Kidney epithelial cell (primary cell): ENCODE measurements at regions not wholly inside any gene's neighbourhood (a gene's known extent, or its start where the extent isn't known, plus 50 kb on each side); places are given as distances from the start of the nearest gene placed in this dataset.
"Not testable (repeated sequence)": the region's sequence is repeated elsewhere in the genome, so short reads cannot be mapped to it uniquely, and the experiment has no call there.

Source experiments
- DNase-seq: peaks from one replicate; pipeline ENCODE4 v3.0.0-alpha.2; 2010; ENCODE audit warnings: low read depth
- H3K27me3 ChIP-seq: 2 replicates; pipeline ENCODE4 v1.6.0; 2011; ENCODE audit warnings: low read length; ENCODE audit not compliant: control insufficient read depth, insufficient read depth
- H3K36me3 ChIP-seq: 2 replicates; pipeline ENCODE4 v1.5.1; 2011; ENCODE audit warnings: low read length; ENCODE audit not compliant: control insufficient read depth, insufficient read depth
- H3K4me3 ChIP-seq: 2 replicates; pipeline ENCODE4 v1.5.1; 2011; ENCODE audit warnings: low read depth, mild to moderate bottlenecking, control low read depth, low read length
- CTCF ChIP-seq: IDR thresholded peaks from 2 replicates; pipeline ENCODE4 v1.5.1; 2011; ENCODE audit warnings: mild to moderate bottlenecking, moderate library complexity, low read length, control low read depth, inconsistent platforms; ENCODE audit not compliant: insufficient read depth, poor library complexity, severe bottlenecking

GRCh38 chr9:129427149-129427548, 193.8 kb downstream of the C9orf50 start:
- TF ChIP-seq CTCF: no peak
- no peaks in the 10 kb centered on the region for H3K27me3 ChIP-seq
- H3K36me3 ChIP-seq: no peaks in the 10 kb centered on the region
- no peak for DNase-seq
- no peak overlapping the region for H3K4me3 ChIP-seq

DNA sequence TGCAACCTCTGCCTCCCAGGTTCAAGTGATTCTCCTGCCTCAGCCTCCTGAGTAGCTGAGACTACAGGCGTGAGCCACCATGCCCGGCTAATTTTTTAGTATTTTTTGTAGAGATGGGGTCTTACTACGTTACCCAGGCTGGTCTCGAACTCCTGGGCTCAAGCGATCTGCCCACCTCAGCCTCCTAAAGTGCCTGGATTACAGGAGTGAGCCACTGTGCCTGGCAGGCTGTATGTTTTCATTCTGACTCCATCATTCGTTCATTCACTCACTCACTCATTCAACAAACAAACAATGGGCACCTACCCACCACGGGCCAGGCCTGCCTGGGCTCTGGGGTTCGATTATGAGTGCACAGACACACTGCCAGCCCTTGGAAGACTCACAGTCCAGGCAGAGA, 197.1 kb downstream of the C9orf50 start:
- DNase-seq, H3K36me3 ChIP-seq, H3K27me3 ChIP-seq, H3K4me3 ChIP-seq: not testable (repeated sequence)

DNA sequence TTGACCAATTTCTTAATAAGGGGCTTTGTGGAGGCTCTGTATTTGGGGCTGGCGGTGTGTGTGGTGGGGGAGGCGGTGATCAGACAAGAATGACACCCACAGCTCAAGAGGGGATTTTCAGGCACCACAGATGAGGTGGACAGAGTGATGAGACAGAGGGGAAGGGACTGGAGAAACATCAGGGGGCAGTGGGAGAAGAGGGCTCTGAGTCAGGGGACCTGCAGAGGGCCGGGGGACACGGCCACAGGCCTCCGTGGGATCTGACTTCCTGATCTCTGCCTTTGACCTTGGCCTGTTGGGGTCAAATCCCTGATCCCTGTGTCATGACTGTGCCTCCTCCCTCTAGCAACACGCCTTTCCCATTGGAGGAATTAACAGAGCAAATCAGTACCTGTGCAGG, 197.7 kb downstream of the C9orf50 start:
- TF ChIP-seq CTCF: no peak
- H3K27me3 ChIP-seq: no peaks in the 10 kb centered on the region
- no peak overlapping the region for H3K4me3 ChIP-seq
- DNase-seq: no peak
- H3K36me3 ChIP-seq: no peaks in the 10 kb centered on the region

DNA sequence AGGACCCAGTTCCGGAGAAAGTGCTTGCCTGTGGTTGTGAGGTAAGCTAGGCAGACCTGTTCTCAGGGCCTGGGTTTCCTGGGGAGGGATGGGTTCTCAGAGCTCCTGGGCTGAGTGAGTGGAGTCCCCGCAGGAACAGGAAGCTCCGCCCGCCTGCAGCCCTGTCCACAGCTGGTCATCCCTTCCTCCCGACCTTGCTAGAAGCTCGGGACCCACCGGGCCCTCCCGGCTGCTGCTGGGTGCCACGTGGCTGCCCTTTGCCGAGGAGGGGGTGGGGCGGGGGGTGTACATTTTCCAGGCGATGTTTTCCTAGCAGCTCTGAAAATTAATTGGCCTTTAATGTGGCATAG, 198.1 kb downstream of the C9orf50 start:
- DNase-seq: no peak
- Histone ChIP-seq H3K27me3 (no peaks in the 10 kb centered on the region), H3K4me3 (no peak overlapping the region), H3K36me3 (no peaks in the 10 kb centered on the region)
- TF ChIP-seq CTCF: no peak

GRCh38 chr9:129422032-129422842, 198.7 kb downstream of the C9orf50 start:
- Histone ChIP-seq H3K27me3 (no peaks in the 10 kb centered on the region), H3K4me3 (no peak overlapping the region), H3K36me3 (no peaks in the 10 kb centered on the region)
- no peak for DNase-seq
- no peak for TF ChIP-seq CTCF

- H3K4me3 ChIP-seq: no peak overlapping the region
- H3K36me3 ChIP-seq: no peaks in the 10 kb centered on the region
- DNase-seq: no peak
- TF ChIP-seq CTCF: no peak
- H3K27me3 ChIP-seq: no peaks in the 10 kb centered on the region
Measured at GRCh38 chr9:129421371-129421770, 199.5 kb downstream of the C9orf50 start.
